H1 (cell line): ENCODE measurements at regions not wholly inside any gene's neighbourhood (a gene's known extent, or its start where the extent isn't known, plus 50 kb on each side); places are given as distances from the start of the nearest gene placed in this dataset.

Experiments used
- CTCF ChIA-PET: fragments of 300-600 bp; sonication (Branson Sonifier 250); formaldehyde crosslinking; loops from one replicate; lab custom pipeline; 2021; ENCODE audit not compliant: partially characterized antibody; lab: Charles Lee
- POLR2A ChIA-PET: fragments of 300-600 bp; sonication (Branson Sonifier 250); formaldehyde crosslinking; loops from one replicate; lab custom pipeline; 2021; ENCODE audit warnings: inconsistent platforms; ENCODE audit not compliant: partially characterized antibody; lab: Charles Lee
- DNase-seq, 2 experiments: peaks; one replicate each; pipeline versions ENCODE4 v3.0.0 to v3.0.0-alpha.2; 2010 to 2022; ENCODE audit warnings: low spot score in 2 of 2, low read depth in 1 of 2, mixed read lengths in 1 of 2
- FAIRE-seq: peaks from 2 replicates; lab custom pipeline; 2011; peaks lifted over from hg19 to GRCh38; lab: Jason Lieb, UNC
- H2AFZ ChIP-seq: 2 replicates; pipeline ENCODE4 v1.8.1; 2012; ENCODE audit warnings: low read length, inconsistent platforms
- H2AK5ac ChIP-seq: 2 replicates; pipeline ENCODE4 v1.6.1; 2013; ENCODE audit warnings: low read depth, low read length
- H2BK120ac ChIP-seq: replicated peaks from 2 replicates; pipeline ENCODE3; 2013; ENCODE audit warnings: low read depth, low read length, inconsistent platforms
- H2BK12ac ChIP-seq: 2 replicates; pipeline ENCODE4 v1.6.1; 2013; ENCODE audit warnings: low read depth, low read length
- H2BK15ac ChIP-seq: 2 replicates; pipeline ENCODE4 v1.6.1; 2013; ENCODE audit warnings: low read length
- H2BK20ac ChIP-seq: 2 replicates; pipeline ENCODE4 v1.6.1; 2013; ENCODE audit warnings: low read length
- H2BK5ac ChIP-seq: 2 replicates; pipeline ENCODE4 v1.6.1; 2013; ENCODE audit warnings: low read depth, low read length
- H3K14ac ChIP-seq: 2 replicates; pipeline ENCODE4 v1.6.1; 2013; ENCODE audit warnings: inconsistent platforms; ENCODE audit not compliant: insufficient read length
- H3K18ac ChIP-seq: 2 replicates; pipeline ENCODE4 v1.6.1; 2013; ENCODE audit warnings: low read length; ENCODE audit errors: extremely low read depth
- H3K23ac ChIP-seq: 2 replicates; pipeline ENCODE4 v1.6.1; 2013; ENCODE audit warnings: inconsistent platforms; ENCODE audit not compliant: insufficient read length
- H3K23me2 ChIP-seq: 2 replicates; pipeline ENCODE4 v1.6.1; 2013; ENCODE audit warnings: low read depth, low read length
- H3K27ac ChIP-seq: 2 replicates; pipeline ENCODE4 v1.6.1; 2011; ENCODE audit warnings: low read depth, low read length, inconsistent platforms
- H3K27me3 ChIP-seq, 4 experiments: replicated peaks in 1 of 4; 1 replicate in 1 of 4; 2 replicates in 3 of 4; pipeline versions ENCODE4 v1.6.1 to v1.8.1; 2011 to 2013; ENCODE audit warnings: low read length in 3 of 4, mild to moderate bottlenecking in 3 of 4, inconsistent platforms in 2 of 4, mixed read lengths in 2 of 4, moderate library complexity in 1 of 4; ENCODE audit not compliant: control insufficient read depth in 3 of 4, insufficient read depth in 3 of 4; ENCODE audit errors: extremely low read depth in 1 of 4
- H3K36me3 ChIP-seq, 4 experiments: 2 replicates each; pipeline versions ENCODE4 v1.6.1 to v1.8.1; 2011 to 2013; ENCODE audit warnings: mild to moderate bottlenecking in 4 of 4, low read length in 3 of 4, moderate library complexity in 2 of 4, control low read depth in 1 of 4, inconsistent platforms in 1 of 4; ENCODE audit not compliant: insufficient read depth in 4 of 4, control insufficient read depth in 2 of 4
- H3K4ac ChIP-seq: replicated peaks from 2 replicates; pipeline ENCODE3; 2013; ENCODE audit warnings: low read length, low read depth, mixed read lengths, inconsistent platforms; ENCODE audit not compliant: insufficient read length
- H3K4me1 ChIP-seq, 4 experiments: replicated peaks in 1 of 4; 1 replicate in 1 of 4; 2 replicates in 3 of 4; pipeline versions ENCODE4 v1.6.1 to v1.8.1; 2011 to 2013; ENCODE audit warnings: low read length in 3 of 4, inconsistent platforms in 2 of 4, mixed read lengths in 1 of 4; ENCODE audit not compliant: insufficient read depth in 4 of 4, control insufficient read depth in 3 of 4
- H3K4me2 ChIP-seq, 2 experiments: 2 replicates each; pipeline versions ENCODE4 v1.6.1 to v1.8.1; 2011 to 2013; ENCODE audit warnings: low read depth in 2 of 2, low read length in 2 of 2, control low read depth in 1 of 2, inconsistent platforms in 1 of 2, mild to moderate bottlenecking in 1 of 2; ENCODE audit not compliant: insufficient read depth in 1 of 2
- H3K4me3 ChIP-seq, 4 experiments: fragments of 200-600, 300-600 bp in 1 of 4; sonication (generic), shearing (Covaris generic), sonication (Bioruptor Twin) in 1 of 4; 2 replicates each; pipeline versions ENCODE4 v1.5.1 to v1.8.1; 2011 to 2016; ENCODE audit warnings: low read length in 4 of 4, low read depth in 3 of 4, control low read depth in 2 of 4, inconsistent platforms in 2 of 4, mild to moderate bottlenecking in 2 of 4, mixed read lengths in 1 of 4, moderate library complexity in 1 of 4; ENCODE audit not compliant: insufficient read depth in 2 of 4; ENCODE audit errors: extremely low read depth in 1 of 4
- H3K56ac ChIP-seq: replicated peaks from 2 replicates; pipeline ENCODE3; 2013; ENCODE audit warnings: low read depth, mild to moderate bottlenecking, mixed read lengths, low read length, inconsistent platforms; ENCODE audit not compliant: insufficient read length
- H3K79me1 ChIP-seq: 2 replicates; pipeline ENCODE4 v1.6.1; 2013; ENCODE audit warnings: low read depth, low read length, control low read depth
- H3K79me2 ChIP-seq, 2 experiments: 2 replicates each; pipeline versions ENCODE4 v1.6.1 to v1.8.1; 2012 to 2013; ENCODE audit warnings: low read length in 2 of 2, mild to moderate bottlenecking in 2 of 2, inconsistent platforms in 1 of 2; ENCODE audit not compliant: insufficient read depth in 2 of 2, control insufficient read depth in 1 of 2
- H3K9ac ChIP-seq, 4 experiments: replicated peaks in 1 of 4; 1 replicate in 1 of 4; 2 replicates in 3 of 4; pipeline versions ENCODE4 v1.6.1 to v1.8.1; 2011 to 2013; ENCODE audit warnings: low read depth in 3 of 4, low read length in 3 of 4, control low read depth in 2 of 4, mild to moderate bottlenecking in 2 of 4, moderate library complexity in 2 of 4, inconsistent platforms in 1 of 4; ENCODE audit errors: extremely low read depth in 1 of 4
- H3K9me3 ChIP-seq, 2 experiments: 2 replicates each; pipeline versions ENCODE4 v1.6.1 to v1.8.1; 2012 to 2013; ENCODE audit warnings: mild to moderate bottlenecking in 2 of 2, moderate library complexity in 2 of 2, control low read depth in 1 of 2, inconsistent platforms in 1 of 2, low read depth in 1 of 2, low read length in 1 of 2, mixed read lengths in 1 of 2; ENCODE audit not compliant: insufficient read depth in 2 of 2
- H4K20me1 ChIP-seq, 2 experiments: replicated peaks in 1 of 2; 2 replicates each; pipeline versions ENCODE3 to v1.8.1; 2011 to 2013; ENCODE audit warnings: inconsistent platforms in 2 of 2, low read length in 2 of 2, mild to moderate bottlenecking in 1 of 2; ENCODE audit not compliant: insufficient read depth in 2 of 2, control insufficient read depth in 1 of 2
- H4K5ac ChIP-seq: 2 replicates; pipeline ENCODE4 v1.6.1; 2013; ENCODE audit warnings: low read length, low read depth, mixed read lengths, inconsistent platforms; ENCODE audit not compliant: insufficient read length
- H4K8ac ChIP-seq: 2 replicates; pipeline ENCODE4 v1.8.0; 2013; ENCODE audit warnings: mild to moderate bottlenecking, moderate library complexity, low read length, inconsistent platforms; ENCODE audit not compliant: insufficient read depth; ENCODE audit errors: extremely low read depth
- H4K91ac ChIP-seq: replicated peaks from 2 replicates; pipeline ENCODE3; 2013; ENCODE audit warnings: low read length, mixed read lengths, inconsistent platforms; ENCODE audit not compliant: insufficient read length
- CBX8 ChIP-seq: fragments of 300-800, 300-1000 bp; sonication (generic); IDR thresholded peaks from 2 replicates; pipeline ENCODE4 v1.7.1; 2016; ENCODE audit warnings: low read depth, low read length, borderline replicate concordance
- CEBPB ChIP-seq: IDR thresholded peaks from 2 replicates; pipeline ENCODE4 v1.6.1; 2012; ENCODE audit warnings: low read depth, low read length
- CHD1 ChIP-seq: IDR thresholded peaks from 2 replicates; pipeline ENCODE4 v1.6.1; 2012; ENCODE audit warnings: low read depth, low read length, improper control_type of control experiment
- KDM1A ChIP-seq: fragments of 200-600, 300-600 bp; sonication (generic); IDR thresholded peaks from 2 replicates; pipeline ENCODE4 v1.7.1; 2016; ENCODE audit warnings: mild to moderate bottlenecking, low read length, borderline replicate concordance
- WGBS, 2 experiments: shearing (Covaris generic) in 1 of 2; methylation state at CpG; one replicate each; pipeline versions ENCODE4 v1.1.6 to v1.1.7; 2013 to 2015; ENCODE audit warnings: low lambda C conversion rate in 2 of 2, mixed read lengths in 2 of 2, inconsistent platforms in 1 of 2, low coverage in 1 of 2, missing lambda C conversion rate in 1 of 2; ENCODE audit not compliant: insufficient replicate concordance in 2 of 2, insufficient coverage in 1 of 2, insufficient read length in 1 of 2; ENCODE audit errors: extremely low coverage in 1 of 2, missing lambda C conversion rate in 1 of 2; 5-methylcytosine and 5-hydroxymethylcytosine counted together

DNA sequence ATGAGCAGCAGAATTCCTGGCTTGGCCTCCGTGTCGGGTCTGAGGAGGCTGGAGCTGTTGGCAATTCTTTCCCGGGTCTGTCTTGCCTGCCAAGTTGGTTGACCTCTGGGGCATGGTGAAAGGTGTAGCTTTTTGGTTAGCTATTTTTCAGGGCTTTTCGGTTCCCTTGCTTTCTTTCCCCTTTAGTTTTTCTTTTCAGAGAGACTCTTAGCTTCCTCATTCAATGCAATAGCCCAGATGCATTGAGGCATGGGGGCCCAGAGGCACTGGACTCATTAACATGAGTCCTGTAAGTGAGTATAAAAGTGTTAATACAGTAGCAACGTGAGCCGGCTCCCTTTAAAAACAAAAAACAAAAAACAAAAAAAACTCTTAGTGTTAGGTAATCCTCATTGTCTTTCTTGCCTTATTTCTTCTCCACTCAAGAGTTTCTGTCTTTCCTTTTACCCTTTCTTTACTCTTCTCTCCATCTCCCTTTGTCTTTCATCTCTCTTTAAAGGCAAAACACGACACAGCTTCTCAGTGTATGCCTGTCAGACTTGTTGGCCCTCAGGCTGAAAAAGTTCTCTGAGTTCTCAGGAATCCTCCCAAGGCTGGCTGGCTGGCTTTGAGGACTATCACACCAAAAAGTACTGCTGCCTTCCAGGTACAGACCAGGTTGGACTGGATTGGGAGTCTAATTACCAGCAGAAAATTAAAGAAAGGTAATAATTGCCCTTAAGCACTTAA lies 289.9 kb upstream of the TUT7 start:
- WGBS, 2 experiments, result 81% methylated on average over 7 of the region's 7 CpGs; no CpG with 5 or more reads in 1 of the 2 experiments
- H3K56ac ChIP-seq, result no peak overlapping the region
- no peak overlapping the region for H2AK5ac ChIP-seq
- no peak overlapping the region for H3K27ac ChIP-seq
- H3K4me2 ChIP-seq, result no peak overlapping the region
- TF ChIP-seq CHD1, result no peak
- TF ChIP-seq KDM1A, result no peak
- TF ChIP-seq CEBPB, result no peak
- TF ChIP-seq CBX8, result no peak
- TF ChIP-seq, all 59 proteins: peak for 0
- H3K23ac ChIP-seq, result no peak overlapping the region
- no peak overlapping the region for H3K14ac ChIP-seq
- H3K9ac ChIP-seq, result no peak overlapping the region
- no peak overlapping the region for H2BK120ac ChIP-seq
- no peak for DNase-seq
- peaks cover 0 to 4% (median 2%) of the 10 kb centered on the region in 4 experiments; a peak in 4 of 7 replicates for H3K4me1 ChIP-seq
- H3K79me2 ChIP-seq, result no peaks in the 10 kb centered on the region
- H2AFZ ChIP-seq, result 0 out of 2 replicates have a peak overlapping the region, but pooled peaks have one; percentile 2
- H3K4me3 ChIP-seq, result no peak overlapping the region
- H2BK15ac ChIP-seq, result no peak overlapping the region
- H4K20me1 ChIP-seq, result no peaks in the 10 kb centered on the region
- no peaks in the 10 kb centered on the region for H3K27me3 ChIP-seq
- H4K8ac ChIP-seq, result no peak overlapping the region
- no peak overlapping the region for H2BK12ac ChIP-seq
- H3K4ac ChIP-seq, result no peak overlapping the region
- H2BK5ac ChIP-seq, result no peak overlapping the region
- no peaks in the 10 kb centered on the region; the same call in 1 of the 2 replicates for H3K23me2 ChIP-seq
- ChIA-PET POLR2A (interaction anchor here (0.6 to 1.5 kb wide), 2 partner anchors 123 to 302 kb away, joined by 3 read pairs; no protein-coding TSS in a partner anchor), CTCF (interaction anchor here (0.5 to 1.9 kb wide), 7 partner anchors 15 to 482 kb away, joined by 3 to 12 read pairs (median 3); no protein-coding TSS in a partner anchor)
- H4K91ac ChIP-seq, result no peak overlapping the region
- H3K18ac ChIP-seq, result 0 out of 2 replicates have a peak overlapping the region, but pooled peaks have one; percentile 9
- H3K9me3 ChIP-seq, result no peaks in the 10 kb centered on the region
- H3K36me3 ChIP-seq, result no peaks in the 10 kb centered on the region
- no peak overlapping the region for H4K5ac ChIP-seq
- no peaks in the 10 kb centered on the region for H3K79me1 ChIP-seq
- no peak overlapping the region for H2BK20ac ChIP-seq
- FAIRE-seq, result no peak
